GM12891 (cell line): ENCODE measurements at regions not wholly inside any gene's neighbourhood (a gene's known extent, or its start where the extent isn't known, plus 50 kb on each side); places are given as distances from the start of the nearest gene placed in this dataset.

Experiments
- PAX5 ChIP-seq: IDR thresholded peaks from 2 replicates; pipeline ENCODE4 v1.6.1; 2011; ENCODE audit warnings: low read length, moderate library complexity, mild to moderate bottlenecking; ENCODE audit not compliant: insufficient read depth, severe bottlenecking
- POLR2A ChIP-seq: IDR thresholded peaks from 2 replicates; pipeline ENCODE4 v1.6.1; 2011; ENCODE audit warnings: low read depth, low read length, control low read depth
- POLR2AphosphoS5 ChIP-seq: IDR thresholded peaks from 2 replicates; pipeline ENCODE4 v1.6.1; 2011; ENCODE audit warnings: low read depth, low read length, control low read depth
- SPI1 ChIP-seq: IDR thresholded peaks from 2 replicates; pipeline ENCODE4 v1.6.1; 2011; ENCODE audit warnings: low read depth, low read length, control low read depth
- TAF1 ChIP-seq: IDR thresholded peaks from 2 replicates; pipeline ENCODE4 v1.6.1; 2011; ENCODE audit warnings: low read depth, low read length, control low read depth

GRCh38 chr6:85329196-85329595 is 120.7 kb upstream of the NT5E start:
- TF ChIP-seq POLR2A = no peak
- TF ChIP-seq SPI1 = no peak
- TF ChIP-seq POLR2AphosphoS5 = no peak
- TF ChIP-seq TAF1 = no peak
- TF ChIP-seq PAX5 = no peak
